ENCODE measurements at regions not wholly inside any gene's neighbourhood (a gene's known extent, or its start where the extent isn't known, plus 50 kb on each side); places are given as distances from the start of the nearest gene placed in this dataset.

GRCh38 chr1:187682112-187682511, 853.4 kb downstream of the PLA2G4A start:
- TF ChIP-seq OSR1 (CRISPR knock-in tag; IDR thresholded peaks at IDR 0.05) (no peak), ZNF8 (CRISPR knock-in tag; IDR thresholded peaks at IDR 0.05) (no peak), CSRNP3 (CRISPR knock-in tag; IDR thresholded peaks at IDR 0.05) (no peak), TOX (CRISPR knock-in tag; IDR thresholded peaks at IDR 0.05; ENCODE audit: borderline replicate concordance) (no peak), RARB (CRISPR knock-in tag; IDR thresholded peaks at IDR 0.05) (no peak)
- TF ChIP-seq, protein P1, sequence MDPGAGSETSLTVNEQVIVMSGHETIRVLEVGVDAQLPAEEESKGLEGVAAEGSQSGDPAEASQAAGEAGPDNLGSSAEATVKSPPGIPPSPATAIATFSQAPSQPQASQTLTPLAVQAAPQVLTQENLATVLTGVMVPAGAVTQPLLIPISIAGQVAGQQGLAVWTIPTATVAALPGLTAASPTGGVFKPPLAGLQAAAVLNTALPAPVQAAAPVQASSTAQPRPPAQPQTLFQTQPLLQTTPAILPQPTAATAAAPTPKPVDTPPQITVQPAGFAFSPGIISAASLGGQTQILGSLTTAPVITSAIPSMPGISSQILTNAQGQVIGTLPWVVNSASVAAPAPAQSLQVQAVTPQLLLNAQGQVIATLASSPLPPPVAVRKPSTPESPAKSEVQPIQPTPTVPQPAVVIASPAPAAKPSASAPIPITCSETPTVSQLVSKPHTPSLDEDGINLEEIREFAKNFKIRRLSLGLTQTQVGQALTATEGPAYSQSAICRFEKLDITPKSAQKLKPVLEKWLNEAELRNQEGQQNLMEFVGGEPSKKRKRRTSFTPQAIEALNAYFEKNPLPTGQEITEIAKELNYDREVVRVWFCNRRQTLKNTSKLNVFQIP (CRISPR knock-in tag; IDR thresholded peaks at IDR 0.05; ENCODE audit: borderline replicate concordance, low read depth), result no peak
- TF ChIP-seq, protein P2, sequence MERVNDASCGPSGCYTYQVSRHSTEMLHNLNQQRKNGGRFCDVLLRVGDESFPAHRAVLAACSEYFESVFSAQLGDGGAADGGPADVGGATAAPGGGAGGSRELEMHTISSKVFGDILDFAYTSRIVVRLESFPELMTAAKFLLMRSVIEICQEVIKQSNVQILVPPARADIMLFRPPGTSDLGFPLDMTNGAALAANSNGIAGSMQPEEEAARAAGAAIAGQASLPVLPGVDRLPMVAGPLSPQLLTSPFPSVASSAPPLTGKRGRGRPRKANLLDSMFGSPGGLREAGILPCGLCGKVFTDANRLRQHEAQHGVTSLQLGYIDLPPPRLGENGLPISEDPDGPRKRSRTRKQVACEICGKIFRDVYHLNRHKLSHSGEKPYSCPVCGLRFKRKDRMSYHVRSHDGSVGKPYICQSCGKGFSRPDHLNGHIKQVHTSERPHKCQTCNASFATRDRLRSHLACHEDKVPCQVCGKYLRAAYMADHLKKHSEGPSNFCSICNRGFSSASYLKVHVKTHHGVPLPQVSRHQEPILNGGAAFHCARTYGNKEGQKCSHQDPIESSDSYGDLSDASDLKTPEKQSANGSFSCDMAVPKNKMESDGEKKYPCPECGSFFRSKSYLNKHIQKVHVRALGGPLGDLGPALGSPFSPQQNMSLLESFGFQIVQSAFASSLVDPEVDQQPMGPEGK (CRISPR knock-in tag; IDR thresholded peaks at IDR 0.05; ENCODE audit: borderline replicate concordance), result no peak

All from SK-N-SH treated with all-trans-retinoic acid at 6 μM for 48 hours (cell line).